ENCODE measurements at regions not wholly inside any gene's neighbourhood (a gene's known extent, or its start where the extent isn't known, plus 50 kb on each side); places are given as distances from the start of the nearest gene placed in this dataset.

DNA sequence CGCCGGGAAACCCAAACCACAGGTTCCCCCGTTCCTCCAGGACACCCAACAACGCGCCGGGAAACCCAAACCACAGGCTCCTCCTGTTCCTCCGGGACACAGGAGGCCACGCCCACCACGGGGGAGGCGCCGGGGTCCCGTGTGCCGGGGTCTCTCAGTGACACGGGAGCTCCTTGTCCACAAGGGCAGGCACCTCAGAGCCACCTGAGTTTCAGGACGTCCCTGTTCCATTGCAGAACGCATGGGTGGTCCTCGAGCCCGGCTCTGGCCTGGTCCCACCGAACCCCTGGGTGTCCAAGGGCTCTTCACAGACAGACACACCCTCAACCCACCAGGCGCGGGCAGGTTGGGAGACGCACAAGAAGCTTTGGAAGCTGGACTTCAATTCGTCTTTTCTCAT, 57.6 kb upstream of the ADGRA1 start:
- Histone ChIP-seq H3K27me3 (ENCODE audit: control insufficient read depth in 1 of 2, insufficient read depth in 1 of 2, low read length in 2 of 2) (peaks cover 39 to 74% of the 10 kb centered on the region in 2 experiments), H2BK5ac (ENCODE audit: low read depth, low read length, poor library complexity, severe bottlenecking) (no peak overlapping the region), H2AFZ (ENCODE audit: low read depth, low read length) (no peak overlapping the region), H3K23ac (ENCODE audit: low read length in 2 of 2) (no peak overlapping the region), H4K8ac (ENCODE audit: low read length) (no peak overlapping the region), H3K9me3 (ENCODE audit: control insufficient read depth, low read length) (no peaks in the 10 kb centered on the region), H3K27ac (ENCODE audit: low read length, poor library complexity, severe bottlenecking) (no peak overlapping the region), H3K36me3 (ENCODE audit: control insufficient read depth in 1 of 2, insufficient read depth in 2 of 2, low read depth in 1 of 2, low read length in 2 of 2) (no peaks in the 10 kb centered on the region), H2AK5ac (ENCODE audit: low read length, severe bottlenecking) (no peak overlapping the region), H3K4ac (ENCODE audit: low read depth in 1 of 2, low read length in 2 of 2) (no peak overlapping the region), H3K4me2 (ENCODE audit: low read length, poor library complexity, severe bottlenecking) (no peak overlapping the region), H3K14ac (ENCODE audit: low read length in 2 of 2) (no peak overlapping the region), H3K79me1 (replicated peaks; ENCODE audit: low read length, poor library complexity, severe bottlenecking) (no peaks in the 10 kb centered on the region), H3K4me3 (ENCODE audit: insufficient read depth in 1 of 2, low read depth in 1 of 2, low read length in 2 of 2) (no peak overlapping the region), H3K18ac (ENCODE audit: low read depth in 1 of 2, low read length in 2 of 2) (no peak overlapping the region), H2BK15ac (ENCODE audit: low read depth, poor library complexity, severe bottlenecking) (no peak overlapping the region), H3K4me1 (ENCODE audit: control insufficient read depth, insufficient read depth, low read depth, low read length) (peaks cover 15% of the 10 kb centered on the region), H3K9ac (ENCODE audit: low read length) (no peak overlapping the region), H4K91ac (ENCODE audit: low read length) (no peak overlapping the region), H2BK12ac (ENCODE audit: low read length in 2 of 2) (no peak overlapping the region), H2BK120ac (ENCODE audit: low read depth, low read length) (no peak overlapping the region)
- no peak for DNase-seq
- WGBS = 87% methylated on average over 23 of the region's 23 CpGs

GRCh38 chr10:133028956-133029355, 58.8 kb upstream of the ADGRA1 start:
- H3K27me3 ChIP-seq (ENCODE audit: control insufficient read depth in 1 of 2, insufficient read depth in 1 of 2, low read length in 2 of 2) = peaks cover 31 to 73% of the 10 kb centered on the region in 2 experiments
- no peaks in the 10 kb centered on the region for H3K36me3 ChIP-seq (ENCODE audit: control insufficient read depth in 1 of 2, insufficient read depth in 2 of 2, low read depth in 1 of 2, low read length in 2 of 2)
- no peak overlapping the region for H3K4me3 ChIP-seq (ENCODE audit: insufficient read depth in 1 of 2, low read depth in 1 of 2, low read length in 2 of 2)
- H3K27ac ChIP-seq (ENCODE audit: low read length, poor library complexity, severe bottlenecking) = no peak overlapping the region
- no peak overlapping the region for H4K8ac ChIP-seq (ENCODE audit: low read length)
- no peak overlapping the region for H2BK5ac ChIP-seq (ENCODE audit: low read depth, low read length, poor library complexity, severe bottlenecking)
- H2AFZ ChIP-seq (ENCODE audit: low read depth, low read length) = no peak overlapping the region
- no peaks in the 10 kb centered on the region for H3K9me3 ChIP-seq (ENCODE audit: control insufficient read depth, low read length)
- H4K91ac ChIP-seq (ENCODE audit: low read length) = no peak overlapping the region
- no peak for DNase-seq
- WGBS = 85% methylated on average over 16 of the region's 16 CpGs
- H3K4me2 ChIP-seq (ENCODE audit: low read length, poor library complexity, severe bottlenecking) = no peak overlapping the region
- H2BK12ac ChIP-seq (ENCODE audit: low read length in 2 of 2) = no peak overlapping the region
- H3K9ac ChIP-seq (ENCODE audit: low read length) = no peak overlapping the region
- H3K4me1 ChIP-seq (ENCODE audit: control insufficient read depth, insufficient read depth, low read depth, low read length) = peaks cover 15% of the 10 kb centered on the region
- no peak overlapping the region for H3K18ac ChIP-seq (ENCODE audit: low read depth in 1 of 2, low read length in 2 of 2)
- H3K4ac ChIP-seq (ENCODE audit: low read depth in 1 of 2, low read length in 2 of 2) = no peak overlapping the region
- H2AK5ac ChIP-seq (ENCODE audit: low read length, severe bottlenecking) = no peak overlapping the region
- H3K23ac ChIP-seq (ENCODE audit: low read length in 2 of 2) = no peak overlapping the region
- H3K79me1 ChIP-seq (replicated peaks; ENCODE audit: low read length, poor library complexity, severe bottlenecking) = no peaks in the 10 kb centered on the region
- no peak overlapping the region for H3K14ac ChIP-seq (ENCODE audit: low read length in 2 of 2)
- H2BK120ac ChIP-seq (ENCODE audit: low read depth, low read length) = no peak overlapping the region
- H2BK15ac ChIP-seq (ENCODE audit: low read depth, poor library complexity, severe bottlenecking) = no peak overlapping the region

DNA sequence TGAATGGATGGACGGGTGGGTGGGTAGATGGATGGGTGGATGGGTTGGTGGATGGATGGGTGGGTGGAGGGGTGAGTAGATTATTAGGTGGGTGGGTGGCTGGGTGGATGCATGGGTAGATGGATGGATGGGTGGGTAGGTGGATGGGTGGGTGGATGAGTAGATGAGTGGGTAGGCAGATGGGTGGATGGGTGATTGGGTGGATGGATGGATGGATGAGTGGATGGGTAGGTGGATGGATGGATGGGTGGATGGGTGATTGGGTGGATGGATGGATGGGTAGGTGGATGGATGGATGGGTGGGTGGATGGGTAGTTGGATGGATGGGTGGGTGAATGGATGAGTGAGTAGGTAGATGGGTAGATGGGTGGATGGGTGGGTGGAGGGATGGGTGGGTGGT, 59.6 kb upstream of the ADGRA1 start:
- Histone ChIP-seq H2BK5ac (ENCODE audit: low read depth, low read length, poor library complexity, severe bottlenecking) (no peak overlapping the region), H3K4me3 (ENCODE audit: insufficient read depth in 1 of 2, low read depth in 1 of 2, low read length in 2 of 2) (no peak overlapping the region), H3K27me3 (ENCODE audit: control insufficient read depth in 1 of 2, insufficient read depth in 1 of 2, low read length in 2 of 2) (peaks cover 30 to 68% of the 10 kb centered on the region in 2 experiments), H2AFZ (ENCODE audit: low read depth, low read length) (no peak overlapping the region), H4K8ac (ENCODE audit: low read length) (no peak overlapping the region), H3K9me3 (ENCODE audit: control insufficient read depth, low read length) (no peaks in the 10 kb centered on the region), H3K18ac (ENCODE audit: low read depth in 1 of 2, low read length in 2 of 2) (no peak overlapping the region), H3K79me1 (replicated peaks; ENCODE audit: low read length, poor library complexity, severe bottlenecking) (no peaks in the 10 kb centered on the region), H2BK12ac (ENCODE audit: low read length in 2 of 2) (no peak overlapping the region), H3K23ac (ENCODE audit: low read length in 2 of 2) (no peak overlapping the region), H3K9ac (ENCODE audit: low read length) (no peak overlapping the region), H3K36me3 (ENCODE audit: control insufficient read depth in 1 of 2, insufficient read depth in 2 of 2, low read depth in 1 of 2, low read length in 2 of 2) (no peaks in the 10 kb centered on the region), H3K14ac (ENCODE audit: low read length in 2 of 2) (no peak overlapping the region), H4K91ac (ENCODE audit: low read length) (no peak overlapping the region), H3K27ac (ENCODE audit: low read length, poor library complexity, severe bottlenecking) (no peak overlapping the region), H2AK5ac (ENCODE audit: low read length, severe bottlenecking) (no peak overlapping the region), H3K4me2 (ENCODE audit: low read length, poor library complexity, severe bottlenecking) (no peak overlapping the region), H2BK15ac (ENCODE audit: low read depth, poor library complexity, severe bottlenecking) (no peak overlapping the region), H3K4ac (ENCODE audit: low read depth in 1 of 2, low read length in 2 of 2) (no peak overlapping the region), H3K4me1 (ENCODE audit: control insufficient read depth, insufficient read depth, low read depth, low read length) (peaks cover 15% of the 10 kb centered on the region), H2BK120ac (ENCODE audit: low read depth, low read length) (no peak overlapping the region)
- no peak for DNase-seq
- 40% methylated on average over 1 of the region's 1 CpG for WGBS

DNA sequence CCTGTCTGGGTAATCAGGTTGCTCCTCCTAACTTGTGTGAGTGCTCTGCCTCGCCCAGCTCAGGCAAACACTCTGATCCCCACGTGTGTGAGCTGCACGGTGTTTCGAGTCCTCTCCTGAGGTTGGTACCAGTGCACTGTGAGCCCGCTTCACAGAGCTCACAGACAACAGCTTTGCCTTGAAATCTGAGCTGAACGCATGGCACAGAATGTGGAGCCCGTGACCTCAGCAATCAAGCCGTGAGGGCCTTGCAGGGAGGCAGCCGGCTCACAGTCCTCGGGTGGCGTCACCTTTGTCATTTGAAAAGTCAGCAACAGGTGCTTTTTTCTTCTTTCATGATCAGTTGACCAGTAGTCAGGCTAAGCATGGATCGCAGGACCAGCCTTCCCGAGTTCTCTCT, 60.2 kb upstream of the ADGRA1 start:
- Histone ChIP-seq H3K23ac (ENCODE audit: low read length in 2 of 2) (no peak overlapping the region), H4K91ac (ENCODE audit: low read length) (no peak overlapping the region)
- 81% methylated on average over 13 of the region's 13 CpGs for WGBS

More for the DNA sequence above, 60.2 kb upstream of the ADGRA1 start:
- no peaks in the 10 kb centered on the region for H3K36me3 ChIP-seq (ENCODE audit: control insufficient read depth in 1 of 2, insufficient read depth in 2 of 2, low read depth in 1 of 2, low read length in 2 of 2)
- H3K27me3 ChIP-seq (ENCODE audit: control insufficient read depth in 1 of 2, insufficient read depth in 1 of 2, low read length in 2 of 2) = peaks cover 30 to 71% of the 10 kb centered on the region in 2 experiments
- no peak overlapping the region for H4K8ac ChIP-seq (ENCODE audit: low read length)
- no peak for DNase-seq
- H3K9me3 ChIP-seq (ENCODE audit: control insufficient read depth, low read length) = no peaks in the 10 kb centered on the region
- H3K4ac ChIP-seq (ENCODE audit: low read depth in 1 of 2, low read length in 2 of 2) = no peak overlapping the region
- no peak overlapping the region for H3K14ac ChIP-seq (ENCODE audit: low read length in 2 of 2)
- no peak overlapping the region for H3K9ac ChIP-seq (ENCODE audit: low read length)
- H2AFZ ChIP-seq (ENCODE audit: low read depth, low read length) = no peak overlapping the region
- H2BK15ac ChIP-seq (ENCODE audit: low read depth, poor library complexity, severe bottlenecking) = no peak overlapping the region
- no peak overlapping the region for H2BK5ac ChIP-seq (ENCODE audit: low read depth, low read length, poor library complexity, severe bottlenecking)
- no peak overlapping the region for H2BK120ac ChIP-seq (ENCODE audit: low read depth, low read length)
- H3K4me1 ChIP-seq (ENCODE audit: control insufficient read depth, insufficient read depth, low read depth, low read length) = peaks cover 15% of the 10 kb centered on the region
- no peak overlapping the region for H2AK5ac ChIP-seq (ENCODE audit: low read length, severe bottlenecking)
- H3K4me2 ChIP-seq (ENCODE audit: low read length, poor library complexity, severe bottlenecking) = no peak overlapping the region
- no peak overlapping the region for H3K18ac ChIP-seq (ENCODE audit: low read depth in 1 of 2, low read length in 2 of 2)
- no peaks in the 10 kb centered on the region for H3K79me1 ChIP-seq (replicated peaks; ENCODE audit: low read length, poor library complexity, severe bottlenecking)
- no peak overlapping the region for H3K27ac ChIP-seq (ENCODE audit: low read length, poor library complexity, severe bottlenecking)
- H3K4me3 ChIP-seq (ENCODE audit: insufficient read depth in 1 of 2, low read depth in 1 of 2, low read length in 2 of 2) = no peak overlapping the region
- no peak overlapping the region for H2BK12ac ChIP-seq (ENCODE audit: low read length in 2 of 2)

All from mesenchymal stem cell (in vitro differentiated cells and primary cell).